ENCODE measurements at regions not wholly inside any gene's neighbourhood (a gene's known extent, or its start where the extent isn't known, plus 50 kb on each side); places are given as distances from the start of the nearest gene placed in this dataset.
A peak's percentile ranks its signal among the peaks of the same experiment; 100 is the strongest.

DNA sequence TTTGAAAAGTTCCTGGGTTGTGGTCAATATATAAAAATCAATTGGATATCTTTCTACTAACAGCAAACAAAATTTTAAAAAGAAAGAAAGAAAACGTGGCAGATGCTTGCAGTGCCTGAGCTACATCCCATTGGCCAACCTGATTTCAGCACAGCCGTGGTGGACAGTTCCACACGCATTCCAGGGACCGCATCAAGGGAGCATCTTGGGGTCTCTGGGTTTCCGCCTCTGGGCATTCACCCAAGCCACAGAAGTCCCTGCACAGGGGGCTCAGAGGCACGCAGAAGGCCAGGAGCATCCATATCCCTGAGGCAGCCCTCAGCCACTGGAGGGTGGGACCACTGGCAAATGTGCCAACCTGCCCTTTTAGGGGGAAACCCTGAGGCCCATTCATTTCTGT is 254.5 kb upstream of the RNF32 start (continued):
- TF ChIP-seq, protein P1, sequence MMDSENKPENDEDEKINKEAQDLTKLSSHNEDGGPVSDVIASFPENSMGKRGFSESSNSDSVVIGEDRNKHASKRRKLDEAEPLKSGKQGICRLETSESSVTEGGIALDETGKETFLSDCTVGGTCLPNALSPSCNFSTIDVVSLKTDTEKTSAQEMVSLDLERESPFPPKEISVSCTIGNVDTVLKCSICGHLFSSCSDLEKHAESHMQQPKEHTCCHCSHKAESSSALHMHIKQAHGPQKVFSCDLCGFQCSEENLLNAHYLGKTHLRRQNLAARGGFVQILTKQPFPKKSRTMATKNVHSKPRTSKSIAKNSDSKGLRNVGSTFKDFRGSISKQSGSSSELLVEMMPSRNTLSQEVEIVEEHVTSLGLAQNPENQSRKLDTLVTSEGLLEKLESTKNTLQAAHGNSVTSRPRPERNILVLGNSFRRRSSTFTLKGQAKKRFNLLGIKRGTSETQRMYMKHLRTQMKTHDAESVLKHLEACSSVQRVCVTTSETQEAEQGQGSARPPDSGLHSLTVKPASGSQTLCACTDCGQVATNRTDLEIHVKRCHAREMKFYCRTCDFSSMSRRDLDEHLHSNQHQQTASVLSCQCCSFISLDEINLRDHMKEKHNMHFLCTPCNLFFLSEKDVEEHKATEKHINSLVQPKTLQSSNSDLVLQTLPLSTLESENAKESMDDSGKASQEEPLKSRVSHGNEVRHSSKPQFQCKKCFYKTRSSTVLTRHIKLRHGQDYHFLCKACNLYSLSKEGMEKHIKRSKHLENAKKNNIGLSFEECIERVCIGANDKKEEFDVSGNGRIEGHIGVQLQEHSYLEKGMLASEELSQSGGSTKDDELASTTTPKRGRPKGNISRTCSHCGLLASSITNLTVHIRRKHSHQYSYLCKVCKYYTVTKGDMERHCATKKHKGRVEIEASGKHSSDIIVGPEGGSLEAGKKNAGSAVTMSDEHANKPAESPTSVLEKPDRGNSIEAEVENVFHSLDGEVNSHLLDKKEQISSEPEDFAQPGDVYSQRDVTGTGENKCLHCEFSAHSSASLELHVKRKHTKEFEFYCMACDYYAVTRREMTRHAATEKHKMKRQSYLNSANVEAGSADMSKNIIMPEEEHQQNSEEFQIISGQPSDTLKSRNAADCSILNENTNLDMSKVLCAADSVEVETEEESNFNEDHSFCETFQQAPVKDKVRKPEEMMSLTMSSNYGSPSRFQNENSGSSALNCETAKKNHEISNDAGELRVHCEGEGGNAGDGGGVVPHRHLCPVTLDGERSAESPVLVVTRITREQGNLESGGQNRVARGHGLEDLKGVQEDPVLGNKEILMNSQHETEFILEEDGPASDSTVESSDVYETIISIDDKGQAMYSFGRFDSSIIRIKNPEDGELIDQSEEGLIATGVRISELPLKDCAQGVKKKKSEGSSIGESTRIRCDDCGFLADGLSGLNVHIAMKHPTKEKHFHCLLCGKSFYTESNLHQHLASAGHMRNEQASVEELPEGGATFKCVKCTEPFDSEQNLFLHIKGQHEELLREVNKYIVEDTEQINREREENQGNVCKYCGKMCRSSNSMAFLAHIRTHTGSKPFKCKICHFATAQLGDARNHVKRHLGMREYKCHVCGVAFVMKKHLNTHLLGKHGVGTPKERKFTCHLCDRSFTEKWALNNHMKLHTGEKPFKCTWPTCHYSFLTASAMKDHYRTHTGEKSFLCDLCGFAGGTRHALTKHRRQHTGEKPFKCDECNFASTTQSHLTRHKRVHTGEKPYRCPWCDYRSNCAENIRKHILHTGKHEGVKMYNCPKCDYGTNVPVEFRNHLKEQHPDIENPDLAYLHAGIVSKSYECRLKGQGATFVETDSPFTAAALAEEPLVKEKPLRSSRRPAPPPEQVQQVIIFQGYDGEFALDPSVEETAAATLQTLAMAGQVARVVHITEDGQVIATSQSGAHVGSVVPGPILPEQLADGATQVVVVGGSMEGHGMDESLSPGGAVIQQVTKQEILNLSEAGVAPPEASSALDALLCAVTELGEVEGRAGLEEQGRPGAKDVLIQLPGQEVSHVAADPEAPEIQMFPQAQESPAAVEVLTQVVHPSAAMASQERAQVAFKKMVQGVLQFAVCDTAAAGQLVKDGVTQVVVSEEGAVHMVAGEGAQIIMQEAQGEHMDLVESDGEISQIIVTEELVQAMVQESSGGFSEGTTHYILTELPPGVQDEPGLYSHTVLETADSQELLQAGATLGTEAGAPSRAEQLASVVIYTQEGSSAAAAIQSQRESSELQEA (CRISPR knock-in tag; IDR thresholded peaks at IDR 0.05; ENCODE audit: not compliant biosample characterization) = no peak
- no peak for TF ChIP-seq RBM39 (IDR thresholded peaks at IDR 0.05; ENCODE audit: low read depth, low read length, poor library complexity, severe bottlenecking)
- no peak for TF ChIP-seq AHR (CRISPR knock-in tag; IDR thresholded peaks at IDR 0.05)
- TF ChIP-seq TFDP2 (CRISPR knock-in tag; IDR thresholded peaks at IDR 0.05) = no peak
- TF ChIP-seq, protein P2, sequence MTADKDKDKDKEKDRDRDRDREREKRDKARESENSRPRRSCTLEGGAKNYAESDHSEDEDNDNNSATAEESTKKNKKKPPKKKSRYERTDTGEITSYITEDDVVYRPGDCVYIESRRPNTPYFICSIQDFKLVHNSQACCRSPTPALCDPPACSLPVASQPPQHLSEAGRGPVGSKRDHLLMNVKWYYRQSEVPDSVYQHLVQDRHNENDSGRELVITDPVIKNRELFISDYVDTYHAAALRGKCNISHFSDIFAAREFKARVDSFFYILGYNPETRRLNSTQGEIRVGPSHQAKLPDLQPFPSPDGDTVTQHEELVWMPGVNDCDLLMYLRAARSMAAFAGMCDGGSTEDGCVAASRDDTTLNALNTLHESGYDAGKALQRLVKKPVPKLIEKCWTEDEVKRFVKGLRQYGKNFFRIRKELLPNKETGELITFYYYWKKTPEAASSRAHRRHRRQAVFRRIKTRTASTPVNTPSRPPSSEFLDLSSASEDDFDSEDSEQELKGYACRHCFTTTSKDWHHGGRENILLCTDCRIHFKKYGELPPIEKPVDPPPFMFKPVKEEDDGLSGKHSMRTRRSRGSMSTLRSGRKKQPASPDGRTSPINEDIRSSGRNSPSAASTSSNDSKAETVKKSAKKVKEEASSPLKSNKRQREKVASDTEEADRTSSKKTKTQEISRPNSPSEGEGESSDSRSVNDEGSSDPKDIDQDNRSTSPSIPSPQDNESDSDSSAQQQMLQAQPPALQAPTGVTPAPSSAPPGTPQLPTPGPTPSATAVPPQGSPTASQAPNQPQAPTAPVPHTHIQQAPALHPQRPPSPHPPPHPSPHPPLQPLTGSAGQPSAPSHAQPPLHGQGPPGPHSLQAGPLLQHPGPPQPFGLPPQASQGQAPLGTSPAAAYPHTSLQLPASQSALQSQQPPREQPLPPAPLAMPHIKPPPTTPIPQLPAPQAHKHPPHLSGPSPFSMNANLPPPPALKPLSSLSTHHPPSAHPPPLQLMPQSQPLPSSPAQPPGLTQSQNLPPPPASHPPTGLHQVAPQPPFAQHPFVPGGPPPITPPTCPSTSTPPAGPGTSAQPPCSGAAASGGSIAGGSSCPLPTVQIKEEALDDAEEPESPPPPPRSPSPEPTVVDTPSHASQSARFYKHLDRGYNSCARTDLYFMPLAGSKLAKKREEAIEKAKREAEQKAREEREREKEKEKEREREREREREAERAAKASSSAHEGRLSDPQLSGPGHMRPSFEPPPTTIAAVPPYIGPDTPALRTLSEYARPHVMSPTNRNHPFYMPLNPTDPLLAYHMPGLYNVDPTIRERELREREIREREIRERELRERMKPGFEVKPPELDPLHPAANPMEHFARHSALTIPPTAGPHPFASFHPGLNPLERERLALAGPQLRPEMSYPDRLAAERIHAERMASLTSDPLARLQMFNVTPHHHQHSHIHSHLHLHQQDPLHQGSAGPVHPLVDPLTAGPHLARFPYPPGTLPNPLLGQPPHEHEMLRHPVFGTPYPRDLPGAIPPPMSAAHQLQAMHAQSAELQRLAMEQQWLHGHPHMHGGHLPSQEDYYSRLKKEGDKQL (CRISPR knock-in tag; IDR thresholded peaks at IDR 0.05; ENCODE audit: low read depth) = no peak
- TF ChIP-seq SALL1 (CRISPR knock-in tag; IDR thresholded peaks at IDR 0.05) = peak; percentile 41; the same call in 1 of the 2 replicates
- TF ChIP-seq HNF1B (CRISPR knock-in tag; IDR thresholded peaks at IDR 0.05) = no peak
- TF ChIP-seq THAP11 (CRISPR knock-in tag; IDR thresholded peaks at IDR 0.05) = no peak
- no peak for TF ChIP-seq ZNF329 (CRISPR knock-in tag; IDR thresholded peaks at IDR 0.05; ENCODE audit: low read depth)
- 0 out of 2 replicates have a peak, but pooled peaks have one; percentile 62 for TF ChIP-seq ZBTB49 (CRISPR knock-in tag; IDR thresholded peaks at IDR 0.05; ENCODE audit: borderline replicate concordance)

Measured in HepG2 (cell line).